ENCODE measurements at regions not wholly inside any gene's neighbourhood (a gene's known extent, or its start where the extent isn't known, plus 50 kb on each side); places are given as distances from the start of the nearest gene placed in this dataset.
A peak's percentile ranks its signal among the peaks of the same experiment; 100 is the strongest.
"Not testable (repeated sequence)": the region's sequence is repeated elsewhere in the genome, so short reads cannot be mapped to it uniquely, and the experiment has no call there.

DNA sequence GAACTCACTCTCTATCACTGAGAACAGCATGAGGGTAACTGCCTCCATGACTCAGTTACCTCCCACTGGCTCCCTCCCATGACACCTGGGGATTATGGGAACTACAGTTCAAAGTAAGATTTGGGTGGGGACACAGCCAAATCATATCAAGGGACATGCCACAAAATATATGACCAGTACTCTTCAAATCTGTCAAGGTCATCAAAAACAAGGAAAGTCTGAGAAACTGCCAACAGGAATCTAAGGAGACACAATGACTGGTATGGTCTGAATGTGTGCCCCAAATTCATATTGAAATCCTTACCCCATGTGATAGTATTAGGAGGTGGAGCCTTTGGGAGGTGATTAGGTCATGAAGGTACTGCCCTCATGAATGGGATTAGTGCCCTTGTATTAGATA lies 258.8 kb downstream of the TPBG start:
- H3K4me3 ChIP-seq (ENCODE audit: low read depth, low read length), result no peak overlapping the region
- in situ Hi-C loops (cut with HindIII; ENCODE audit: low sequenced_read_pairs), result no loop called here
- TF ChIP-seq, protein P1, sequence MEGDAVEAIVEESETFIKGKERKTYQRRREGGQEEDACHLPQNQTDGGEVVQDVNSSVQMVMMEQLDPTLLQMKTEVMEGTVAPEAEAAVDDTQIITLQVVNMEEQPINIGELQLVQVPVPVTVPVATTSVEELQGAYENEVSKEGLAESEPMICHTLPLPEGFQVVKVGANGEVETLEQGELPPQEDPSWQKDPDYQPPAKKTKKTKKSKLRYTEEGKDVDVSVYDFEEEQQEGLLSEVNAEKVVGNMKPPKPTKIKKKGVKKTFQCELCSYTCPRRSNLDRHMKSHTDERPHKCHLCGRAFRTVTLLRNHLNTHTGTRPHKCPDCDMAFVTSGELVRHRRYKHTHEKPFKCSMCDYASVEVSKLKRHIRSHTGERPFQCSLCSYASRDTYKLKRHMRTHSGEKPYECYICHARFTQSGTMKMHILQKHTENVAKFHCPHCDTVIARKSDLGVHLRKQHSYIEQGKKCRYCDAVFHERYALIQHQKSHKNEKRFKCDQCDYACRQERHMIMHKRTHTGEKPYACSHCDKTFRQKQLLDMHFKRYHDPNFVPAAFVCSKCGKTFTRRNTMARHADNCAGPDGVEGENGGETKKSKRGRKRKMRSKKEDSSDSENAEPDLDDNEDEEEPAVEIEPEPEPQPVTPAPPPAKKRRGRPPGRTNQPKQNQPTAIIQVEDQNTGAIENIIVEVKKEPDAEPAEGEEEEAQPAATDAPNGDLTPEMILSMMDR (IDR thresholded peaks at IDR 0.05; ENCODE audit: low read depth, low read length), result no peak
- no peak for DNase-seq (ENCODE audit: low read depth, low spot score)

DNA sequence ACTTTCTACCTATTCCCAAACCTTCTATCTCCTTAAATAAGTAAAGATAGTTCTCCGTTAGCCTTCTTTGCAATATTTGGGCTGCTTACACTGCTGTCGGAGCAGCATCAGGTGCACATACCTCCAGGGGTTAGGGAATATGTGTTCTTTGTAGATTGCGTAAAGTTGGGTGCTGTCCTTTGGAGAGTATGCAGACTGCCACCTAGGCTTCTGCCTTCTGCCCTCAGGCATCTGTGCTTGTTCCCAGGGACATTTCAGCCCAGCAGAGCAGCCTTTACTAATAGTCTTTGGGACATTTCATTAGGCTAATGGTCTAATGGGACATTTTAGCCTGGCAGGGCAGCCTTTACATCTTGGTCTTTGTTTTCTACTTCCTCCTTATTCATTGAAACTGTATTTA lies 260.6 kb downstream of the TPBG start:
- no peak for DNase-seq (ENCODE audit: low read depth, low spot score)
- in situ Hi-C loops (cut with HindIII; ENCODE audit: low sequenced_read_pairs), result no loop called here
- TF ChIP-seq, protein P1 (IDR thresholded peaks at IDR 0.05; ENCODE audit: low read depth, low read length), result no peak

DNA sequence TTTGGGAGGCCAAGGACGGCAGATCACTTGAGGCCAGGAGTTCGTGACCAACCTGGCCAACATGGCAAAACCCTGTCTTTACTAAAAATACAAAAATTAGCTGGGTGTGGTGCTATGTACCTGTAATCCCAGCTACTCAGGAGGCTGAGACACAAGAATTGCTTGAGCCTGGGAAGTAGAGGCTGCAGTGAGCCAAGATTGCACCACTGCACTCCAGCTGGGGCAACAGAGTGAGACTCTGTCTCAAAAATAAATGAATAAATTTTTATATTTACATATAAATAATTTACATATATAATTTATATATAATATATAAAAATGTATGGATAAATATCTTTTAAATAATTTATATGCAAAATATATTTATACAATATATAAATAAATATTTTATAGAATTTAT lies 263.3 kb downstream of the TPBG start:
- in situ Hi-C loops (cut with HindIII; ENCODE audit: low sequenced_read_pairs); H3K4me3 ChIP-seq (ENCODE audit: low read depth, low read length); DNase-seq (ENCODE audit: low read depth, low spot score): not testable (repeated sequence)

More for the DNA sequence above, 260.6 kb downstream of the TPBG start:
- no peak overlapping the region for H3K4me3 ChIP-seq (ENCODE audit: low read depth, low read length)

DNA sequence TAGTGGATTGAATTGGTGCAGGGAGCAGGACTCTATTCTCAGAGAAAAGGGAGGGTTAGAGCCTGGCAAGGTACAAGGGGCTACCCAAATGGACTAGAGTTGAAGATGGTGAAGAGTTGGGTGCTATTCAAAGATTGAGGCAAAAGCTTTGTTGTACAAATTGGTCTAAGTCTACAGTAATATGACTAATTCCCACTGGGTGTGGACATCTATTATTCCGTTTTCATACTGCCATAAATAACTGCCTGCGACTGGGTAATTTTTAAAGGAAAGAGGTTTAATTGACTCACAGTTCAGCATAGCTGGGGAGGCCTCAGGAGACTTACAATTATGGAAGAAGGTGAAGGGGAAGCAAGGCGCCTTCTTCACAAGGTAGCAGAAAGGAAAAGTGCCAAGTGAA lies 266.3 kb downstream of the TPBG start:
- TF ChIP-seq, protein P1 (IDR thresholded peaks at IDR 0.05; ENCODE audit: low read depth, low read length), result no peak
- no peak overlapping the region for H3K4me3 ChIP-seq (ENCODE audit: low read depth, low read length)
- no peak for DNase-seq (ENCODE audit: low read depth, low spot score)
- in situ Hi-C loops (cut with HindIII; ENCODE audit: low sequenced_read_pairs), result no loop called here

DNA sequence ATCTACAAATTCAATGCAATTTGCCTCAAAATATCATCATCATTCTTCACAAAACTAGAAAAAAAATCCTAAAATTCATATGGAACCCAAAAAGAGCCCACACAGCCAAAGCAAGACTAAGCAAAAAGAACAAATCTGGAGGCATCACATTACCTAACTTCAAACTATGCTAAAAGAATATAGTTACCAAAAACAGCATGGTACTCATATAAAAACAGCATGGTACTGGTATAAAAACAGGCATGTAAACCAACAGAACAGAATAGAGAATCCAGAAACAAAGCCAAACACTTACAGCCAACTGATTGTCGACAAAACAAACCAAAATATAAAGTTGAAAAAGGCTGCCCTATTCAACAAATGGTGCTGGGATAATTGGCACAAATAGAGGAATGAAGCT lies 278.1 kb downstream of the TPBG start:
- TF ChIP-seq, protein P1 (IDR thresholded peaks at IDR 0.05; ENCODE audit: low read depth, low read length), result no peak
- no peak for DNase-seq (ENCODE audit: low read depth, low spot score)
- H3K4me3 ChIP-seq (ENCODE audit: low read depth, low read length), result no peak overlapping the region
- in situ Hi-C loops (cut with HindIII; ENCODE audit: low sequenced_read_pairs), result no loop called here

GRCh38 chr6:82645536-82646230 lies 282.1 kb downstream of the TPBG start:
- H3K4me3 ChIP-seq (ENCODE audit: low read depth, low read length), result no peak overlapping the region
- TF ChIP-seq, protein P1 (IDR thresholded peaks at IDR 0.05; ENCODE audit: low read depth, low read length), result no peak
- DNase-seq (ENCODE audit: low read depth, low spot score), result no peak
- in situ Hi-C loops (cut with HindIII; ENCODE audit: low sequenced_read_pairs), result no loop called here

- H3K4me3 ChIP-seq (ENCODE audit: low read depth, low read length), result no peak overlapping the region
- DNase-seq (ENCODE audit: low read depth, low spot score), result peak; percentile 7
- TF ChIP-seq, protein P1 (IDR thresholded peaks at IDR 0.05; ENCODE audit: low read depth, low read length), result no peak
- in situ Hi-C loops (cut with HindIII; ENCODE audit: low sequenced_read_pairs), result no loop called here
Observed at GRCh38 chr6:82646231-82646615, 282.6 kb downstream of the TPBG start.

All from astrocyte of the spinal cord (primary cell).